ENCODE measurements at regions not wholly inside any gene's neighbourhood (a gene's known extent, or its start where the extent isn't known, plus 50 kb on each side); places are given as distances from the start of the nearest gene placed in this dataset.
A peak's percentile ranks its signal among the peaks of the same experiment; 100 is the strongest.

- ATAC-seq = no peak
- intact Hi-C loops (cut with DNase I) = no loop called here
- WGBS = 76% methylated on average over 7 of the region's 7 CpGs
Observed at GRCh38 chr12:13841358-13841757, 140.0 kb downstream of the GRIN2B start.

GRCh38 chr12:13839365-13840336 is 141.8 kb downstream of the GRIN2B start:
- 74% methylated on average over 11 of the region's 11 CpGs for WGBS
- DNase-seq (no peak), ATAC-seq (no peak)
- no peak overlapping the region for H3K27ac ChIP-seq (ENCODE audit: low read length)
- intact Hi-C loops (cut with DNase I) = no loop called here
- H3K27me3 ChIP-seq (ENCODE audit: control insufficient read depth, insufficient read depth) = no peaks in the 10 kb centered on the region
- H3K4me3 ChIP-seq (ENCODE audit: low read length) = no peak overlapping the region
- no peaks in the 10 kb centered on the region for H3K9me3 ChIP-seq (ENCODE audit: control insufficient read depth, low read length)
- H3K4me1 ChIP-seq (ENCODE audit: control insufficient read depth, insufficient read depth, low read length) = peaks cover 2% of the 10 kb centered on the region

More at GRCh38 chr12:13841358-13841757, 140.0 kb downstream of the GRIN2B start:
- DNase-seq = no peak
- Histone ChIP-seq H3K27me3 (ENCODE audit: control insufficient read depth, insufficient read depth) (no peaks in the 10 kb centered on the region), H3K27ac (ENCODE audit: low read length) (no peak overlapping the region), H3K4me1 (ENCODE audit: control insufficient read depth, insufficient read depth, low read length) (peaks cover 2% of the 10 kb centered on the region), H3K9me3 (ENCODE audit: control insufficient read depth, low read length) (no peaks in the 10 kb centered on the region), H3K4me3 (ENCODE audit: low read length) (no peak overlapping the region)

- DNase-seq = no peak
- Histone ChIP-seq H3K9me3 (ENCODE audit: control insufficient read depth, low read length) (no peaks in the 10 kb centered on the region), H3K4me1 (ENCODE audit: control insufficient read depth, insufficient read depth, low read length) (peaks cover 2% of the 10 kb centered on the region), H3K4me3 (ENCODE audit: low read length) (no peak overlapping the region), H3K27me3 (ENCODE audit: control insufficient read depth, insufficient read depth) (no peaks in the 10 kb centered on the region), H3K27ac (ENCODE audit: low read length) (no peak overlapping the region)
- intact Hi-C loops (cut with DNase I) = no loop called here
- ATAC-seq = no peak
- 64% methylated on average over 3 of the region's 3 CpGs for WGBS
Observed at GRCh38 chr12:13836099-13836498, 145.3 kb downstream of the GRIN2B start.

- H3K4me1 ChIP-seq (ENCODE audit: control insufficient read depth, insufficient read depth, low read length) = peaks cover 2% of the 10 kb centered on the region
- H3K9me3 ChIP-seq (ENCODE audit: control insufficient read depth, low read length) = no peaks in the 10 kb centered on the region
- WGBS = 94% methylated on average over 1 of the region's 1 CpG
- H3K4me3 ChIP-seq (ENCODE audit: low read length) = no peak overlapping the region
- intact Hi-C loops (cut with DNase I) = no loop called here
- DNase-seq (no peak), ATAC-seq (no peak)
- no peak overlapping the region for H3K27ac ChIP-seq (ENCODE audit: low read length)
- H3K27me3 ChIP-seq (ENCODE audit: control insufficient read depth, insufficient read depth) = no peaks in the 10 kb centered on the region
Observed at GRCh38 chr12:13835652-13836051, 145.8 kb downstream of the GRIN2B start.

- no peak overlapping the region for H3K4me3 ChIP-seq (ENCODE audit: low read length)
- no peaks in the 10 kb centered on the region for H3K9me3 ChIP-seq (ENCODE audit: control insufficient read depth, low read length)
- WGBS = 77% methylated on average over 5 of the region's 5 CpGs
- peaks cover 2% of the 10 kb centered on the region for H3K4me1 ChIP-seq (ENCODE audit: control insufficient read depth, insufficient read depth, low read length)
- intact Hi-C loops (cut with DNase I) = no loop called here
- no peak for ATAC-seq
- no peak for DNase-seq
- H3K27ac ChIP-seq (ENCODE audit: low read length) = no peak overlapping the region
- no peaks in the 10 kb centered on the region for H3K27me3 ChIP-seq (ENCODE audit: control insufficient read depth, insufficient read depth)
Observed at GRCh38 chr12:13834241-13834640, 147.2 kb downstream of the GRIN2B start.

- 31% methylated on average over 7 of the region's 7 CpGs for WGBS
Observed at GRCh38 chr12:13817131-13817530, 164.3 kb downstream of the GRIN2B start.

GRCh38 chr12:13816394-13816793 is 165.0 kb downstream of the GRIN2B start:
- Histone ChIP-seq H3K9me3 (ENCODE audit: control insufficient read depth, low read length) (no peaks in the 10 kb centered on the region), H3K4me1 (ENCODE audit: control insufficient read depth, insufficient read depth, low read length) (peaks cover 2% of the 10 kb centered on the region), H3K27me3 (ENCODE audit: control insufficient read depth, insufficient read depth) (no peaks in the 10 kb centered on the region), H3K4me3 (ENCODE audit: low read length) (no peak overlapping the region), H3K27ac (ENCODE audit: low read length) (no peak overlapping the region)
- ATAC-seq (no peak), DNase-seq (no peak)
- 78% methylated on average over 2 of the region's 2 CpGs for WGBS
- intact Hi-C loops (cut with DNase I) = no loop called here

More at GRCh38 chr12:13817131-13817530, 164.3 kb downstream of the GRIN2B start:
- no peaks in the 10 kb centered on the region for H3K9me3 ChIP-seq (ENCODE audit: control insufficient read depth, low read length)
- DNase-seq (peak; percentile 56 to 79 (median 60)), ATAC-seq (peak; percentile 32 to 57)
- H3K4me3 ChIP-seq (ENCODE audit: low read length) = no peak overlapping the region
- intact Hi-C loops (cut with DNase I) = no loop called here
- H3K27me3 ChIP-seq (ENCODE audit: control insufficient read depth, insufficient read depth) = no peaks in the 10 kb centered on the region
- no peak overlapping the region for H3K27ac ChIP-seq (ENCODE audit: low read length)
- H3K4me1 ChIP-seq (ENCODE audit: control insufficient read depth, insufficient read depth, low read length) = peaks cover 2% of the 10 kb centered on the region

- no peak overlapping the region for H3K4me3 ChIP-seq (ENCODE audit: low read length)
- H3K27me3 ChIP-seq (ENCODE audit: control insufficient read depth, insufficient read depth) = no peaks in the 10 kb centered on the region
- H3K27ac ChIP-seq (ENCODE audit: low read length) = no peak overlapping the region
- intact Hi-C loops (cut with DNase I) = no loop called here
- DNase-seq (no peak), ATAC-seq (no peak)
- no peaks in the 10 kb centered on the region for H3K9me3 ChIP-seq (ENCODE audit: control insufficient read depth, low read length)
- peaks cover 2% of the 10 kb centered on the region for H3K4me1 ChIP-seq (ENCODE audit: control insufficient read depth, insufficient read depth, low read length)
Observed at GRCh38 chr12:13812168-13812567, 169.2 kb downstream of the GRIN2B start.

GRCh38 chr12:13811061-13811460 is 170.3 kb downstream of the GRIN2B start:
- WGBS = 86% methylated on average over 3 of the region's 3 CpGs

GRCh38 chr12:13805041-13805440 is 176.4 kb downstream of the GRIN2B start:
- no peaks in the 10 kb centered on the region for H3K9me3 ChIP-seq (ENCODE audit: control insufficient read depth, low read length)
- no peaks in the 10 kb centered on the region for H3K27me3 ChIP-seq (ENCODE audit: control insufficient read depth, insufficient read depth)
- H3K4me3 ChIP-seq (ENCODE audit: low read length) = no peak overlapping the region
- WGBS = 64% methylated on average over 3 of the region's 3 CpGs
- intact Hi-C loops (cut with DNase I) = no loop called here
- no peak for ATAC-seq
- DNase-seq = no peak
- no peak overlapping the region for H3K27ac ChIP-seq (ENCODE audit: low read length)
- H3K4me1 ChIP-seq (ENCODE audit: control insufficient read depth, insufficient read depth, low read length) = no peaks in the 10 kb centered on the region

More at GRCh38 chr12:13811061-13811460, 170.3 kb downstream of the GRIN2B start:
- DNase-seq = no peak
- intact Hi-C loops (cut with DNase I) = no loop called here
- Histone ChIP-seq H3K4me1 (ENCODE audit: control insufficient read depth, insufficient read depth, low read length) (no peaks in the 10 kb centered on the region), H3K27ac (ENCODE audit: low read length) (no peak overlapping the region), H3K9me3 (ENCODE audit: control insufficient read depth, low read length) (no peaks in the 10 kb centered on the region), H3K27me3 (ENCODE audit: control insufficient read depth, insufficient read depth) (no peaks in the 10 kb centered on the region), H3K4me3 (ENCODE audit: low read length) (no peak overlapping the region)
- ATAC-seq = no peak

GRCh38 chr12:13801543-13801942 is 179.9 kb downstream of the GRIN2B start:
- WGBS = 66% methylated on average over 3 of the region's 3 CpGs
- Histone ChIP-seq H3K4me1 (ENCODE audit: control insufficient read depth, insufficient read depth, low read length) (no peaks in the 10 kb centered on the region), H3K27ac (ENCODE audit: low read length) (no peak overlapping the region), H3K27me3 (ENCODE audit: control insufficient read depth, insufficient read depth) (no peaks in the 10 kb centered on the region), H3K9me3 (ENCODE audit: control insufficient read depth, low read length) (no peaks in the 10 kb centered on the region), H3K4me3 (ENCODE audit: low read length) (no peak overlapping the region)
- DNase-seq = no peak
- no peak for ATAC-seq
- intact Hi-C loops (cut with DNase I) = no loop called here

All from right cardiac atrium (tissue), 5 donors.